Smooth muscle cell (in vitro differentiated cells): ENCODE measurements at regions not wholly inside any gene's neighbourhood (a gene's known extent, or its start where the extent isn't known, plus 50 kb on each side); places are given as distances from the start of the nearest gene placed in this dataset.

ENCODE experiments used
- DNase-seq: peaks from one replicate; lab custom pipeline; 2025; ENCODE audit not compliant: unreplicated experiment; lab: John Stamatoyannopoulos, UW
- H2AFZ ChIP-seq: fragments of 200-600 bp; sonication (generic); 2 replicates; pipeline ENCODE4 v1.6.0; 2016; ENCODE audit warnings: antibody characterized with exemption, low read depth, mild to moderate bottlenecking
- H3F3A ChIP-seq: fragments of 200-600 bp; sonication (generic); 2 replicates; pipeline ENCODE4 v1.6.0; 2017; ENCODE audit warnings: antibody characterized with exemption, low read depth
- H3K27ac ChIP-seq: fragments of 200-600 bp; sonication (generic); 2 replicates; pipeline ENCODE4 v1.5.1; 2016; ENCODE audit warnings: low read depth, mild to moderate bottlenecking
- H3K27me3 ChIP-seq: fragments of 200-600 bp; sonication (generic); 2 replicates; pipeline ENCODE4 v1.6.1; 2016; ENCODE audit warnings: low read depth, mild to moderate bottlenecking
- H3K36me3 ChIP-seq: fragments of 200-600 bp; sonication (generic); 2 replicates; pipeline ENCODE4 v1.5.1; 2016; ENCODE audit warnings: low read depth
- H3K4me1 ChIP-seq: fragments of 200-600 bp; sonication (generic); 2 replicates; pipeline ENCODE4 v1.5.1; 2016; ENCODE audit warnings: low read depth
- H3K4me2 ChIP-seq: fragments of 200-600 bp; sonication (generic); 2 replicates; pipeline ENCODE4 v1.6.0; 2016; ENCODE audit warnings: mild to moderate bottlenecking
- H3K4me3 ChIP-seq: fragments of 200-600 bp; sonication (generic); 2 replicates; pipeline ENCODE4 v1.5.1; 2016; ENCODE audit warnings: mild to moderate bottlenecking
- H3K79me2 ChIP-seq: fragments of 200-600 bp; sonication (generic); 2 replicates; pipeline ENCODE4 v1.6.0; 2016; ENCODE audit warnings: low read depth, mild to moderate bottlenecking
- H3K9ac ChIP-seq: fragments of 200-600 bp; sonication (generic); 2 replicates; pipeline ENCODE4 v1.6.0; 2016; ENCODE audit warnings: low read depth
- H3K9me3 ChIP-seq: fragments of 200-600 bp; sonication (generic); replicated peaks from 2 replicates; pipeline ENCODE4 v1.5.1; 2016; ENCODE audit warnings: low read depth
- H4K20me1 ChIP-seq: fragments of 200-600 bp; sonication (generic); 2 replicates; pipeline ENCODE4 v1.6.0; 2016; ENCODE audit warnings: low read depth
- CTCF ChIP-seq: fragments of 200-600 bp; sonication (generic); IDR thresholded peaks from 2 replicates; pipeline ENCODE4 v1.5.1; 2017; ENCODE audit warnings: borderline replicate concordance, mild to moderate bottlenecking, antibody characterized with exemption; ENCODE audit not compliant: insufficient read depth, poor library complexity, severe bottlenecking
- WGBS: methylation state at CpG from one replicate; pipeline ENCODE4 v1.1.7; 2016; ENCODE audit warnings: low lambda C conversion rate; 5-methylcytosine and 5-hydroxymethylcytosine counted together

- no peak overlapping the region for H3K4me3 ChIP-seq
- no peaks in the 10 kb centered on the region for H3K4me1 ChIP-seq
- H3K27ac ChIP-seq, result no peak overlapping the region
- H2AFZ ChIP-seq, result no peak overlapping the region
- no peaks in the 10 kb centered on the region for H4K20me1 ChIP-seq
- TF ChIP-seq CTCF, result no peak
- no peak overlapping the region for H3K4me2 ChIP-seq
- no peaks in the 10 kb centered on the region for H3K36me3 ChIP-seq
- no peak for DNase-seq
- no peak overlapping the region for H3K9ac ChIP-seq
- no peaks in the 10 kb centered on the region for H3K9me3 ChIP-seq
- 71% methylated on average over 2 of the region's 2 CpGs for WGBS
- H3K79me2 ChIP-seq, result no peaks in the 10 kb centered on the region
- no peaks in the 10 kb centered on the region for H3F3A ChIP-seq
- H3K27me3 ChIP-seq, result no peaks in the 10 kb centered on the region
Observed at GRCh38 chr4:32249040-32249439, 1528.9 kb downstream of the PCDH7 start.

DNA sequence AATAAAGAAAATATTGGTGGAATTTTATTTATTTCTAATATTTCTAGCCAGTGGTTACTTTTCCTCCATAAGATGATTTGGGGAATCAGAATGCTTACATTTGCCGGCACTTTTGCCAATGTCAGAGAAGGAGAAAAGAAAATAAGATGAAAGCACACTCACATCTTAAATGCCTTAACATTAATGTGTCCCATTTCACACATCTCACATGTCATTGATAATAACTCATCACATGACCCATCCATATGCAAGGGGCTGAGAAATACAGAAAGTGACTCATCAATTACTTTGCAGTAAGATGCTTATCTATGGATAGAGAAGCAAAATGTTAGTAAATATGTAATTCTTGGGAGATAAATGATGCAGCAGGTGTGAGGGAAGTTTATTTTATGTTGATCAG, 1531.0 kb downstream of the PCDH7 start:
- Histone ChIP-seq H3K27me3 (no peaks in the 10 kb centered on the region), H3K36me3 (no peaks in the 10 kb centered on the region), H3K4me3 (no peak overlapping the region), H2AFZ (no peak overlapping the region), H3K4me2 (no peak overlapping the region), H3K4me1 (no peaks in the 10 kb centered on the region), H3K9ac (no peak overlapping the region), H3K9me3 (no peaks in the 10 kb centered on the region), H3F3A (no peaks in the 10 kb centered on the region), H4K20me1 (no peaks in the 10 kb centered on the region), H3K27ac (no peak overlapping the region), H3K79me2 (no peaks in the 10 kb centered on the region)
- TF ChIP-seq CTCF, result no peak
- WGBS, result 91% methylated on average over 1 of the region's 1 CpG
- DNase-seq, result no peak

- Histone ChIP-seq H3K36me3 (no peaks in the 10 kb centered on the region), H3K9ac (no peak overlapping the region), H3F3A (no peaks in the 10 kb centered on the region), H4K20me1 (no peaks in the 10 kb centered on the region), H2AFZ (no peak overlapping the region), H3K4me3 (no peak overlapping the region), H3K4me2 (no peak overlapping the region), H3K79me2 (no peaks in the 10 kb centered on the region), H3K27me3 (no peaks in the 10 kb centered on the region), H3K27ac (no peak overlapping the region), H3K4me1 (no peaks in the 10 kb centered on the region), H3K9me3 (no peaks in the 10 kb centered on the region)
- WGBS, result 88% methylated on average over 2 of the region's 2 CpGs
- DNase-seq, result no peak
- no peak for TF ChIP-seq CTCF
Observed at GRCh38 chr4:32251926-32252325, 1531.8 kb downstream of the PCDH7 start.

DNA sequence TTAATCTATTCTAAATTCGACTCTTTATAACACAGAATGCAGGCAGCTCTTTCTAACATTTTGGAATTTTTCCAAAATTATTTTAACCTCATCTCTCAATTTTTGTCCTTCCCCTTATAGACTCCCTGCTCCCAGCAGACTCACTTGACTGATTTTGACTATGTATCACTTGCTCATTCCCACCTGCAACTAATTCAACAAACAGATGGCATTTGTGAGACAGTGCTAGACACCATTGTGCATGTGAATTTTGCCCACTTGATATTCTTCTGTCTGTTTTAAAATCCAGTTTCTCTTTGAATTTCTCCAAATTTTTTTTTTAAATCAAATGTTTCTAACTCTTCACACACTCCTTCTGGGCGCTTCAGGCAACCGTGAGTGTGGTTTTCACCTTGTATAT, 1534.0 kb downstream of the PCDH7 start:
- TF ChIP-seq CTCF, result no peak
- Histone ChIP-seq H3K9me3 (no peaks in the 10 kb centered on the region), H2AFZ (no peak overlapping the region), H3K36me3 (no peaks in the 10 kb centered on the region), H3K4me1 (no peaks in the 10 kb centered on the region), H3K79me2 (no peaks in the 10 kb centered on the region), H3K27me3 (no peaks in the 10 kb centered on the region), H3K9ac (no peak overlapping the region), H3K4me3 (no peak overlapping the region), H4K20me1 (no peaks in the 10 kb centered on the region), H3K4me2 (no peak overlapping the region), H3F3A (no peaks in the 10 kb centered on the region), H3K27ac (no peak overlapping the region)
- DNase-seq, result no peak
- 75% methylated on average over 3 of the region's 3 CpGs for WGBS
